IPS-20b (cell line): ENCODE measurements at regions not wholly inside any gene's neighbourhood (a gene's known extent, or its start where the extent isn't known, plus 50 kb on each side); places are given as distances from the start of the nearest gene placed in this dataset.

Experiments used
- H3K27ac ChIP-seq: one replicate; pipeline ENCODE4 v1.5.1; 2013; ENCODE audit warnings: low read length
- H3K27me3 ChIP-seq: 2 replicates; pipeline ENCODE4 v1.6.1; 2013; ENCODE audit warnings: mild to moderate bottlenecking, low read length, inconsistent platforms; ENCODE audit not compliant: insufficient read depth
- H3K36me3 ChIP-seq: 2 replicates; pipeline ENCODE4 v1.6.1; 2013; ENCODE audit warnings: low read depth, mild to moderate bottlenecking, inconsistent platforms, low read length, moderate library complexity; ENCODE audit not compliant: insufficient read depth
- H3K4me1 ChIP-seq: 2 replicates; pipeline ENCODE4 v1.6.1; 2013; ENCODE audit warnings: mild to moderate bottlenecking, control low read depth, inconsistent platforms, low read length, moderate library complexity; ENCODE audit not compliant: insufficient read depth
- H3K4me3 ChIP-seq: 2 replicates; pipeline ENCODE4 v1.5.1; 2013; ENCODE audit warnings: mild to moderate bottlenecking, low read length, inconsistent platforms
- H3K9ac ChIP-seq: 2 replicates; pipeline ENCODE4 v1.6.1; 2013; ENCODE audit warnings: low read depth, mild to moderate bottlenecking, inconsistent platforms, low read length, moderate library complexity
- H3K9me3 ChIP-seq: 2 replicates; pipeline ENCODE4 v1.6.1; 2013; ENCODE audit warnings: mild to moderate bottlenecking, low read depth, low read length, inconsistent platforms; ENCODE audit not compliant: insufficient read depth

GRCh38 chr1:177490036-177490639 is 319.4 kb downstream of the BRINP2 start:
- no peaks in the 10 kb centered on the region for H3K4me1 ChIP-seq
- H3K9me3 ChIP-seq = no peaks in the 10 kb centered on the region
- no peaks in the 10 kb centered on the region for H3K36me3 ChIP-seq
- H3K27me3 ChIP-seq = no peaks in the 10 kb centered on the region
- H3K9ac ChIP-seq = no peak overlapping the region
- no peak overlapping the region for H3K27ac ChIP-seq
- H3K4me3 ChIP-seq = no peak overlapping the region

GRCh38 chr1:177488722-177489121 is 318.0 kb downstream of the BRINP2 start:
- Histone ChIP-seq H3K4me3 (no peak overlapping the region), H3K27ac (no peak overlapping the region), H3K4me1 (no peaks in the 10 kb centered on the region), H3K9me3 (no peaks in the 10 kb centered on the region), H3K9ac (no peak overlapping the region), H3K36me3 (no peaks in the 10 kb centered on the region), H3K27me3 (no peaks in the 10 kb centered on the region)

- no peaks in the 10 kb centered on the region for H3K36me3 ChIP-seq
- no peak overlapping the region for H3K4me3 ChIP-seq
- H3K27me3 ChIP-seq = no peaks in the 10 kb centered on the region
- no peak overlapping the region for H3K9ac ChIP-seq
- H3K27ac ChIP-seq = no peak overlapping the region
- H3K4me1 ChIP-seq = no peaks in the 10 kb centered on the region
- no peaks in the 10 kb centered on the region for H3K9me3 ChIP-seq
Measured at GRCh38 chr1:177487481-177487880, 316.7 kb downstream of the BRINP2 start.

- H3K27me3 ChIP-seq = no peaks in the 10 kb centered on the region
- no peak overlapping the region for H3K4me3 ChIP-seq
- H3K4me1 ChIP-seq = no peaks in the 10 kb centered on the region
- no peak overlapping the region for H3K9ac ChIP-seq
- no peaks in the 10 kb centered on the region for H3K36me3 ChIP-seq
- no peak overlapping the region for H3K27ac ChIP-seq
- H3K9me3 ChIP-seq = no peaks in the 10 kb centered on the region
Measured at GRCh38 chr1:177480741-177481305, 310.1 kb downstream of the BRINP2 start.

GRCh38 chr1:177479600-177479999 is 308.8 kb downstream of the BRINP2 start:
- Histone ChIP-seq H3K27ac (no peak overlapping the region), H3K27me3 (no peaks in the 10 kb centered on the region), H3K9ac (no peak overlapping the region), H3K9me3 (no peaks in the 10 kb centered on the region), H3K36me3 (no peaks in the 10 kb centered on the region), H3K4me1 (no peaks in the 10 kb centered on the region), H3K4me3 (no peak overlapping the region)

GRCh38 chr1:177476676-177477075 is 305.9 kb downstream of the BRINP2 start:
- Histone ChIP-seq H3K9ac (no peak overlapping the region), H3K9me3 (no peaks in the 10 kb centered on the region), H3K27ac (no peak overlapping the region), H3K27me3 (no peaks in the 10 kb centered on the region), H3K4me3 (no peak overlapping the region), H3K4me1 (no peaks in the 10 kb centered on the region), H3K36me3 (no peaks in the 10 kb centered on the region)

- Histone ChIP-seq H3K27me3 (no peaks in the 10 kb centered on the region), H3K9me3 (no peaks in the 10 kb centered on the region), H3K4me1 (no peaks in the 10 kb centered on the region), H3K4me3 (no peak overlapping the region), H3K9ac (no peak overlapping the region), H3K36me3 (no peaks in the 10 kb centered on the region), H3K27ac (no peak overlapping the region)
Measured at GRCh38 chr1:177472567-177472966, 301.8 kb downstream of the BRINP2 start.

GRCh38 chr1:177471244-177471643 is 300.5 kb downstream of the BRINP2 start:
- H3K4me1 ChIP-seq = no peaks in the 10 kb centered on the region
- H3K27me3 ChIP-seq = no peaks in the 10 kb centered on the region
- no peak overlapping the region for H3K4me3 ChIP-seq
- H3K9ac ChIP-seq = no peak overlapping the region
- H3K36me3 ChIP-seq = no peaks in the 10 kb centered on the region
- no peaks in the 10 kb centered on the region for H3K9me3 ChIP-seq
- no peak overlapping the region for H3K27ac ChIP-seq

- Histone ChIP-seq H3K4me1 (no peaks in the 10 kb centered on the region), H3K36me3 (no peaks in the 10 kb centered on the region), H3K27ac (no peak overlapping the region), H3K27me3 (no peaks in the 10 kb centered on the region), H3K9me3 (no peaks in the 10 kb centered on the region; the same call in 1 of the 2 replicates), H3K9ac (no peak overlapping the region), H3K4me3 (no peak overlapping the region)
Measured at GRCh38 chr1:177469519-177469918, 298.8 kb downstream of the BRINP2 start.

GRCh38 chr1:177466286-177466685 is 295.5 kb downstream of the BRINP2 start:
- no peak overlapping the region for H3K4me3 ChIP-seq
- H3K27me3 ChIP-seq = no peaks in the 10 kb centered on the region

GRCh38 chr1:177464686-177465085 is 293.9 kb downstream of the BRINP2 start:
- Histone ChIP-seq H3K27me3 (no peaks in the 10 kb centered on the region), H3K27ac (no peak overlapping the region), H3K36me3 (no peaks in the 10 kb centered on the region), H3K4me1 (no peaks in the 10 kb centered on the region), H3K9me3 (no peaks in the 10 kb centered on the region; the same call in 1 of the 2 replicates), H3K4me3 (no peak overlapping the region), H3K9ac (no peak overlapping the region)

More at GRCh38 chr1:177466286-177466685, 295.5 kb downstream of the BRINP2 start:
- H3K4me1 ChIP-seq = no peaks in the 10 kb centered on the region
- no peak overlapping the region for H3K9ac ChIP-seq
- no peak overlapping the region for H3K27ac ChIP-seq
- no peaks in the 10 kb centered on the region for H3K36me3 ChIP-seq
- no peaks in the 10 kb centered on the region; the same call in 1 of the 2 replicates for H3K9me3 ChIP-seq

- Histone ChIP-seq H3K27ac (no peak overlapping the region), H3K36me3 (no peaks in the 10 kb centered on the region), H3K27me3 (no peaks in the 10 kb centered on the region), H3K4me3 (no peak overlapping the region), H3K4me1 (no peaks in the 10 kb centered on the region), H3K9ac (no peak overlapping the region), H3K9me3 (no peaks in the 10 kb centered on the region)
Measured at GRCh38 chr1:177451191-177451590, 280.4 kb downstream of the BRINP2 start.
